Right kidney (tissue), 1 donor: ENCODE measurements at regions not wholly inside any gene's neighbourhood (a gene's known extent, or its start where the extent isn't known, plus 50 kb on each side); places are given as distances from the start of the nearest gene placed in this dataset.
A peak's percentile ranks its signal among the peaks of the same experiment; 100 is the strongest.

ENCODE experiments used
- DNase-seq: peaks from one replicate; pipeline ENCODE4 v3.0.0-alpha.2; 2016

DNA sequence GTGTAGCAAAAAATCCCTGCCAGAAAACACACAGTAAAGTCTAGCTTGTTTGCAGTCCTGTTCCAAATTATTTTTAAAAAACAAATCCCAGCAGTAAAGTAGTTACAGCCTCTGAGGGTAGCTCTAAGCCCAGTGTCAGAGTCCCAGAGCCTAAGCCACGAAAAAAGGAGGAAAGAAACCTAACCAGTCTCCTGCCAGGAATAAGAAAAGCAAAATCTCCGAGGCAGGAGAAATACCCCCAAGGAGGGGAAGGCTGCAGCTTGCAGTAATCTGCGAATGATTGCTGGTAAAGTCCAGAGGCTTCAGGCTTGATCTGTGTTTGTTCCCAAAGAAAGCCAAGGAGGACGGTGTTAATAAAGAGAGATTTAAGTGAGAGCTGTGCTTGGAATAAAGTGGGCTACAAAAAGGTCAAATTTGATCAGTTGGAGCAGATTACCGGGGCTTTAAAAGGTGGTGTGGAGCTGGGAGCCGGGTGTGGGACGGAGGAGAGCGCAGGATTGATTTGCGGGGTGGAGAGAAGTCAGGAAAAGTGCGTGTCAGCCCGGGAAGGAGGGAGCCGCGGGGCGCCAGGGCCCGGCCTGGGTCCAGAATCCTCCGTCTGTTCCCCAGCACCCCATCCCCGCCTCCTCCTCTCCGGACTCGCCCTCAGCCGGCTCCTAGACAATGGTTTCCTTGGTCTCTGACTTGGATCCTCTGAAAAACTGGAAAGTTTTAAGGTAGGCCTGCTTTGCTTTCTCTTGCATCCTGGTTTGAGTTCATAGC is 219.4 kb upstream of the CELF2 start:
- peak; percentile 27 for DNase-seq

DNA sequence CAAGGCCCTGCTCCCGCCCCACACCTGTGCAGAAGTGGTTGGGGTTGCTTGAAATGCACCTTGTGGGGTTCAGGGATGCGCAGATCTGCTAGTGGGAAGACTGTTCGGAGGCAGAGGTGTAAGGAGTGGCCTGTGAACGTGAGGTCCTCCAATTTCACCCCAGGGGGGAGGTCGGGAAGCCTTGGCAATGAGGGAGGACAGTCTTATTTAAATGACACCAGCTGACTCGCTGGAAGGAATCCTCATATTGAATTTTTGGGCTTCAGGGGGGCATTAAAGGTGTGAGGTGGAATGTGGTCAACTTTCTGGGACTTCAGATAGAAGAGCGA is 218.8 kb upstream of the CELF2 start:
- no peak for DNase-seq

DNA sequence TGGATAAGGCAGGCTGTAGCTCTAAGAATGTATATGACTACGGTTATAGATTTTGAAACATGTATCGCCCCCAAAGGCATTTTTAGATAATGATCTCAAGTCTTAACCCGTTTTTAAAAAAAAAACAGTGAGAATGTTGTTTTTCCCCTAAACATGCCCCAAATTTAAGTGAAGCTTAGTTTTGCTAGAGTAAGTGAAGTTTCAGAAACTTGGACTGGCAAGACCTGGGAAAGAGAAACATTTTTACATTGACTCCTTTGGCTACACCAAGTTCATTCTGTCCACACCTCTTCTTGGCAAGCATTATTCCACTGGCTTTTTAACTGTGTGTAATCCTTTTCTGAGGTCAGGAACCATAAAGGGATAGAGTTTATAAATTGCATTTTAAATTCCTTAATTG is 216.7 kb upstream of the CELF2 start:
- DNase-seq: no peak

DNA sequence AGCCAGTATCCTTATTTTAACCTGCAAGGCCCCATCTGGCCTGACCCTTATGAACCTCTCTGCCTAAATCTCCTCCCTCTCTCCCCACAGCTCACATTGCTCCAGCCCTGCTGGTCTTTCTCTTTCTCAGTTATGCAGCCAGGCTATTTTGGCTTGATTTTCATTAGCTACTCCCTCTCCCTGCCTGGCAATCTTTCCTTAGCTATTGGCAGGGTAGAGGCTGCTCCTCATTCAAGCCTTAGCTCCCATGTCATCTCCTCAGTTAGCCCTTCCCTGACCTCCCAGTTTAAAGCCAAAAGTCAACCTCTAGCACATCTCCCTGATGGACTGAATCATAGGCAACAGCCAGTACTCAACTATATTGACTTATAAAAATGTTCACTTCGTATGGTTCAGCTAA is 214.4 kb upstream of the CELF2 start:
- no peak for DNase-seq

DNA sequence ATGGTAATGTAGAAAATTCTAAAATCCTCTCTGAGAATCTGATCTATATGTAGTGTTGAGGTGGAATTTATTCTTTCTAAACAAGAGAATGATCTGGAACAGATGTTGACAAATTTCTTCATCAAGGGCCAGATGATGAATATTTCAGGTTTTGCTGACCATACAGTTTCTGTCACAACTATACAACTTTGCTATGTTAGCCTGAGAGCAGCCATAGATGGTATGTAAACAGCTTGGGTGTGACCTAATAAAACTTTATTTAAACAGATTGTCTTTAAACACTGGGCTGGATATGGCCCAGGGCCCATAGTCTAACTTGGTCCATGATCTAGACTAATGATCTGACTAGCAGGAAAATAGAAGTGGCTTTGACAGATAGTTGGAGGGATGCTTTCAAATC is 213.6 kb upstream of the CELF2 start:
- DNase-seq: no peak

DNA sequence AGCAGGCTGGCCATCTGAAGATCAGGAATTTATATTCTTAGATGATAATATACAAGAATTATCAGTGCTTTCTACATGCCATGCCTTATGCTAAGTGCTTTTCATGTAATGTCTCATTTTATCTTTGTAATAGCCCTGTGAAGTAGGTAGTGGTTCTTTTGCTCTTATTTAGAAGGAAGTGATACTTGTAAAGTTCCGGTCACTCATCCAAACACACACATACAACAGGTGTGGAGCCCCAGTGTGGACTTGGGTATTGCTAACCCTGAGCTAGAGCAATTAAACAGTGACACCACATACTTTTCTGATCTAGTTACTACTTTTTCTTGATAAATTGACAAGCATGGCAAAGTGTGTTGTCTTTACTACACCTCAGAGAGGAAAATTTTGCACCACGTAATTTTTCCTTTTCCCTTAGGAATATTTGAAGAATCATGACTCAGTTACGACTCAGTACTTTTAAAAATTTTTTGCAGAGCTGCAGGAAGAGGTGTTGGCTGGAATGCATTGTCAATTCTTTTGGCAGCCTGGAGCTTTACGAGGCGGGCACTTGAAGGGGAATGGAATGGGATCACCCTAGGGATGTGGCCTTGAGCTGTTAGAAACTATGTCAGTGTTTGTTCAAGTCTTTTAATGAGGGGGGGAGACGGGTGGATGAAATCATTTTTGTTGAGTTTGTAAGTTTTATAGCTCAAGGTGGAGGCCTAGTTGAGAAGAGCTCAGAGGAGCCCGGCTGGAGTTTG is 212.5 kb upstream of the CELF2 start:
- DNase-seq: no peak

DNA sequence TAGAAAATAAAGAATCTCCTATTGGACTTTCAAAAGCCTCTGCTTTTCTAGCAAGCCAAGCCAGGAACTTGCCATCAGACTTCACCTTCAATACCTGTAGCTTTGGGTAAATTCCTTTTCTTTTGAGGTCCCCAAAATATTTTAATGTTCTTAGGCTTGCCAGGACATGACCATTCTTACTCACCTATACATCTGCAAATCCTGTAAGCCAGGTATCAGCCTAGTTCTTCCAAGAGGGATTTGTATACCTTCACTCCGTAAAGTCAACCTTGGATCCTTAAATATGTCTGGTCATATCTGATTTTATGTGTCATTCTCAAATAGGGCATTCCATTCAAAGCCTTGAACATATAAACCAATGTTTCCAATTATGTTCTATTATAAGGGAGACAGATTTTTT is 210.6 kb upstream of the CELF2 start:
- no peak for DNase-seq

DNA sequence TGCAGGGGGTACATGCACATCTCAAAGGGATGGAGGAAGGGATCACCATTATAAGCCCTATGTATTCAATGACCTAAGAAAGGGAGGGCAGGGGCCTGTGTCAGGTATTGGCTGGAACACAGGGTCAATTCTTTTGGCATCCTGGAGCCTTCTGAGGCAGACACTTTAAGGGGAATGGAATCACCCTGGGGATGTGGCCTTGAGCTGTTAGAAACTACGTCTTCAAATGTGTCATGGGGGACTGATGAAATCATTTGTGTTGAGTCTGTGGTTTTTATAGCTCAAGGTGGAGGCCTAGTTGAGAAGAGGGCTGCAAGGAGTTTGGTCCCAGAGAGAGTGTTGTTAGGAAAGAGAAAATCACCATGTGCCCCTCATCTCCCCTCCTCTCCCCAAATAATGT is 206.1 kb upstream of the CELF2 start:
- no peak for DNase-seq

DNA sequence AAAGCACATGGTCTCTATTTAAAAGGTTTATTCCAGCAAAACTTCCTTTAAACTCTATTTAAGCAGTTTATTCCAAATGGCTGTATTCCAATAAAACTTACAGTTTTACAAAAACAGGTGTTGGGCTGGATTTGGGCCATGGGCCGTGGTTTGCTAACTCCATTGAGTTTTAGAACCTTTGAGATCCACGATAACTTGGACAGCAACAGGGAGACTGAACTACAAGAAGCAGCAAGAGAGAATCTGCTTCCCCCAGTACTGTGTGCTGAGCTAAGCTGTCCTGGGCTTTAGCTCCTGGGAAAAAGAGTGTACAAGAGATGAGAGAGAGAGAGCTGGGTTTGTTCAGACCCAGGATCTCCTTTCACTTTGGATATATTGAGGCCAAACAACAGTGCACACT is 204.0 kb upstream of the CELF2 start:
- no peak for DNase-seq

DNA sequence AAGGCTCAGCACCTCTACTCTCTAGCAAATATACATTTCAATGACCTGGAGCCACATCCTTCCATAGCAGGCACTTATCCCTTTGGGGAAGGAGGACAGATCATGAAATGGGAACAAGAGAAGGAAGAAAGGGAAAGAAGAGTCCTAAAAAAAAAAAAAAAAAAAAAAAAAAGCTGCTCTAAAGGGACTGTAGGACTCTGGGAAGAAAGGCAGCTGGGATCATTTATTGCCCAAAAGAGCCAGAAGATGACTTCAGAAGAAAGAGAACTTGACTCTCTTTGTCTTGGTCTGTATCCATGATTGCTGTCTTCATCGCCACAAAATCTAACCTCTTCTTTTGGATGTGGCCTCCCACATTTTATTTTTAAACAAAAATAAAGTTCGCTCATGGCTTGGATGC is 203.6 kb upstream of the CELF2 start:
- no peak for DNase-seq

DNA sequence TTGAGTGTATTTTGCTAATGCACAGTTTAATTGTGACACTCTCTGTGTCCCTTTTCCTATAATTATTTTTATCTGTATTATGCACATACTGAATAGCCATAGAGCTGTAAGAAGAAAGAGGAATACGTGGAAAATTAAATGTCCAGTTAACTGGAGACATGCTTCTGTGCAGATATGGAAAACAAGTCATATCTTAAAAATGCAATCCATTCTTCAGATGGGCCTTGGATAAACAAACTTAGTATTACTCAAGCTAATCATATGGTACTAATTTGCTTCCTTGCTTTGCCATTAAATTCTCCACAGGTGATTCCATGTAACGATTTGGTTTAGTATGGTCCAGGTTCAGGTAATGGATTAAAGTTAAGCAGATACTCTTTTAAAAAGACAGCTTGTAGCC is 201.2 kb upstream of the CELF2 start:
- no peak for DNase-seq

DNA sequence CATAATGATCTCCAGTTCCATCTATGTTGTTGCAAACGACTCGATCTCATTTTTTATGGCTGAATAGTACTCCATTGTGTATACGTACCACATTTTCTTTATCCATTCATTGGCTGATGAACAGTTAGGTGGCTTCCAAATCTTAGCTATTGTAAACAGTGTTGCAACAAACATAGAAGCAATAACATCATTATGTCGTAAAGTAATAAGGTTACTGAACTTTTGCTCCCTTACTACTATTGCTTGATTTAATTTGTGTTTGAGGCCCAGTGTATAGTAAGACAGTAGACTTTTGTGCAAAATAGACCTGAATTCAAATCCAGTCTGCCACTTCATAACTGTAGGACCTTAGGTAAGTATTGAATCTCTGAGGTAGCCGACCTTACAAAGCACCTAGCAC is 200.1 kb upstream of the CELF2 start:
- DNase-seq: no peak

DNA sequence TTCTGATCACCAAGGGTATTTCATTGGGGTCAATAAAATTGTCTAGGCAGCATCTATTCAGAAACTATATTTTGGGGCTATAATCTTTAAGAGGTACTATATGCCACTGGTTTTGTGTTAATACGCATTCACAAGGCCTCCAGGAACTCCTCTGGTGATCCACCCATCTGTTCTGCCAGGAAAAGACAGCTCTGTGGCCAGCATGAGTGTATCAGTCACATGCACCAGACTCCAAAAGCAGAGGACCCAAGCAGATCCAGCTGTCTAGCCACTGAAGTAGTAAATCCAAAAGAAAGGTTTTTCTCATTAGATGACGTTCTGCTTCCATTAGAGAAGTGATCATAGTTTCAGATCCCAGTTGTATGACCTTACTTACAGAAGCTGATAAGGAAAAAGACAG is 199.6 kb upstream of the CELF2 start:
- no peak for DNase-seq

DNA sequence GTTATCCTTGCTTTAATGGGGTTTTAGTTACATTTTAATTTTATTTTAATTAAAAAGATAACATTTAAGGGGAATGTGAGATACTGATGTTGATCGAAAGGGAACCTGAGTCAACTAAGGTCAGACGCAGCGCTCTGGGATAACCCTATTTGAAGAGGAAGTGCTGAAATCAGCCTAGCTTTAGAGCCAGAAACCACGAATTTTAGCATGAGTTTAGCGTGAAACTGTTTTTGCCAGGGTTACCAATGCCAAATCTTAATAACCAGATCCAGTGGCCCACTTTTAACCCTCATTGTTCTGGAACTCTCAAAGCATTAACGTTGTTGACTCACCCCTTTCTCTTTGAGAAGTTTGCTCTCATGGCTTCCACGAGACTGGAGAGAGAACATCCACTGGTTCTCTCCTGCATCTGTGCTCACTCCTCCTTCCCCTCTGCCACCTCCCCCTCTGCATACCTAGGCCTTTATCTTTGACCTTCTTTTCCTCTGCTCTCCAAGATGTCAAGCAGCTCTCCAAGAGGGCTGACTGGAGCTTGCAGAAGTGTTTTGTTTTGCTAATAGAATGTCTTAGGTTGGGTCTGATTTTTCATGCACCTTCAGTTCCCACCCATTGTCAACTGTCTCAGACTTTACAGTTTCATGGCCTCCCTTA is 198.3 kb upstream of the CELF2 start:
- no peak for DNase-seq

DNA sequence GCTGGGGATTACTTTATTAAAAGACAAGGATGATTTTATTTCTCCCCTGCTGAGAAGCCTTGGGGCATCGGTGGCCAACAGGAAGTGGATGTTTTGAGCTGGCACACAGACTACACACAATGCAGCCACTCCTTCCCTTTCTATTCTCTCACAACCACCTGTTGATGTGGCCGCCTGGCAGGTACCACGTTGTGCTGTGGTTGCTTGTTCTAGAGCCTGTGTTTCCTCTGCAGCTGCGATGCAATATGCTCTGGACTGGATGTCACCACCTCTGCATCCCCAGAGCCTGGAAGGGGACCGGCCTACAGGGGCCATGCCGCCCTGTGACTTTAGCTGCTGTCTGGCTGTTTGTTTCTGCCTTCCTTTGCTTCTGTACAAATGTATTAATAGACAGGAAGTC is 195.7 kb upstream of the CELF2 start:
- DNase-seq: no peak

DNA sequence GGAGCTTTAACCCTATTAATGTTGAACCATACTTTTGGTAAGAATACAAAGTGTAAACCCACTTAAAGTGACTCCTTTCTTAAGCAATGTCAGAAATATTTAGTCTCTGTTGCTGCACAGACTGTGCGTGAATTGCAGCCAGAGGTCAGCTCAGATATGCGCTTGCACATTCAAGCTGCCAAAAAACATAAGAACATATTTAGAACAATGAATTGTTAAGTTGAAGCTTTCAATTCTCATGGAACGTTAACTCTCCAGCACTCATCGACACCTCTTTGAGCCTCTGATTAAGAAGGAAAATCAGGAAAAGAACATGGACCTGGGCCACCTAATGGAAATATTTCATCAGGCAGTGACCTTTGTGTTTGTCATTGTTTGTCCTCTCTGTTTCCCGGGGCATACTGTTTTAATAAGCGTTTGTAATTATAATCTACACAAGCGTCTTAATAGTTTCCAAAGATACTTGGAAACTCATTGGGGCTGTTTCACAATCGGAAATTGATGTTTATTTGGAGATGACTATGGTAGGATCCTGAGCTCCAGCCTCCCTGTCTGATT is 193.0 kb upstream of the CELF2 start:
- DNase-seq: no peak

DNA sequence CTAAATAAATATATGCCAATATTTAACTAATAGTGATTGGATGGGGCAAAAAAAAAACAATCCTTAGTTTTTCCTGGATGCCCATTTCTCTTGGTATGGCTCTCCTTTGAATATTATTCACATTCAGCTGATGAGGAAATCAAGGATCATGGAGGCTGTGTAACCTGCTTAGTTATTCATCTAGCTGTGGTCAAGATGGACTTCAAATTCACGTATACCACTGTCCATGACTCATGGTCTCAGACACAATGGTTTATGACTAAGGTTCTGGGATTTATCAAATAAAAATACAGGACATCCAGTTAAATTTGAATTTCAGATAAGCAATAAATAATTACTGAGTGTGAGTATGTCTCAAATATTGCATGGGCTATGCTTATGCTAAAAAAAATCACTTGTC is 191.5 kb upstream of the CELF2 start:
- no peak for DNase-seq

DNA sequence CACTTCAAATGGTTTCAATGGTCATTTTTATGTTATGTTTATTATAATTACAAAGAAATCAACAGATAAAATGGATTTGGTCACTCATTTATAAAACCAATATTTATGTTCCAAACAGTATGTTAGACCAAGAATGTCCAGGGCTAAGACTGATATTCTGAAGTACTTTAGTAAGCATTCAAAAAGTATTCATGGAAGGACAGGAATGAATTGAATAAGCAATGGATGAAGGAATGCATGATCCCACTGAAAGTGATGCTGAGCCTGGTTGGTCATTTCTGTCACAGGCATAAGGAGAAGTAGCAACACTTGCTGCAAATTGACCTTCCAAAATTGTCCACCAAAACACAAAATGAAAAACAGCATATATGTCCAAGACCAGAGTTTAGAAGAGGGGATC is 189.0 kb upstream of the CELF2 start:
- DNase-seq: no peak

DNA sequence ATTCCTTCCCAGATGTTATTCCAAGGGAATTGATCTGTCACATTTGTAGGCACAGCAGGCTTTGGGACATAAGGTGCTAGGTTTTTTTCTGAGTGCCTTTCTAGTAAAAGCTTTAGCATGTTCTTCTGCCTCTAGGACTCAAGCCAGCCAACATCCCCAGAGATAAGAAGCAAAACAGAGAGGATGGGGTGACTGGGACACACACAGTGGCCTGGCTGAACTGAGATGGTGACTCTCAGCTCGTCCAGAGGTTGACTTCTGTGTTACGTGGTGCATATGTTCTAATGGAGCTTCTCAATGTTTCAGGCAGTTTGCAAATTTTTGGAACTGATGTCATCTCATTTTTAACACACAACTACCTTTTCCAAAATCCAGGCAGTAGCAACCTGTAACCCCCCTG is 188.1 kb upstream of the CELF2 start:
- no peak for DNase-seq

DNA sequence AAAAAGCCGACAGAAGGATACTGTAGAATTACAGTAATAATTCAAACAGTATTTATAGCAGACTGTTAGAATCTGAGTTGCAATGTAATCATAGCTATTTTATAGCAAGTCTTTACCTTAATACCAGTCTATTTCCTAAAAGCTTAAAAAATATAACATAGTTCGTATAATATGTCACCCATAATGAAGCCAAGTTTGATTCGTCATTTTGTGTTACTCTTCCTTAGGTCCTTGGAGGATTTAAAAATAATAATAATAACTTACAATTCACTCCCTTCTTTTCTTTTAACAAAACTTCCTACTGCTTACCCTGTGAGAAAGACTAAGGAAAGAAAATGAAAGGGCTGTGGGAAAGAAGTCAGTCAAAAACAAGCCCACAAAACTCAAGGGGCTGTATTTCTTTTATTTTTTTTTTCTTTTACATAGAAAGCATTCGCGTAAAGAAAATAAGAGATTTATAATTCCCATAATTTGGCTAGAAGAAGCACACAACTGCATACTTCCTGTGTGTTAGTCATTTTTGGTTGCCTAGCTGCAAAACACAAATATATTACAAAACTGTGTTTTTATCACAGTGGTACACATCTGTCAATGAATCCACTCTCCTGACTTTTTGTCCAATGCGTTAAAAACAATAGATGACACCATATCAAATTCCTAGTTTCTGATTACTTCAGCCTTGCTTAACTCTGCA is 187.2 kb upstream of the CELF2 start:
- no peak for DNase-seq

DNA sequence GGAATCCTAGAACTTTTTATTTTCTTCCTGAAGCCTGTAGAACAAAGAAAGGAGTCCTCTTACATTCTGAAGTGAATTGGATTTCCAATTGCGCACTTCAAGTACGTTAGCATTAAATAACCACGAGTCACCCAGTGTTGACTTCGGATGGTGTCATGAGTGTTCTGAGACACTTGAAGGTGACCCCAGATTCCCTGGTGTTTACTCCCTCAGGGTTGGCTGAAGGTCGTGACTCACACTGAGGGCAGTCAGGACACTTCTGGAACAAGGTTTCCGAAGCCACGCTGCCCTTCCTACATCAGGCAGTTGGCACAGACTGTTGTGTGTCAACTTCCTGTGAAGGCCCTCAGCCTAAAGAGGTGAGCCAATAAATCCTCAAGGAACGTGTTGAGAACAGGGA is 186.6 kb upstream of the CELF2 start:
- no peak for DNase-seq

DNA sequence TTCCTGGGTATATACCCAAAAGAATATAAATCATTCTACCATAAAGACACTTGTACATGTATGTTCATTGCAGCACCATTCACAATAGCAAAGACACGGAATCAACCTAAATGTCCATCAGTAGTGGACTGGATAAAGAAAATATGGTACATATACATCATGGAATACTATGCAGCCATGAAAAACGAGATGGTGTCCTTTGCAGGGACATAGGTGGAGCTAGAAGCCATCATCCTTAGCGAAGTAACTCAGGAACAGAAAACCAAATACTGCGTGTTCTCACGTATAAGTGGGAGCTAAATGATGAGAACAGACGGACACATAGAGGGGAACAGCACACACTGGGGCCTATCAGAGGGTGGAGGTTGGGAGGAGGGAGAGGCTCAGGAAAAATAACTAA is 183.7 kb upstream of the CELF2 start:
- no peak for DNase-seq

DNA sequence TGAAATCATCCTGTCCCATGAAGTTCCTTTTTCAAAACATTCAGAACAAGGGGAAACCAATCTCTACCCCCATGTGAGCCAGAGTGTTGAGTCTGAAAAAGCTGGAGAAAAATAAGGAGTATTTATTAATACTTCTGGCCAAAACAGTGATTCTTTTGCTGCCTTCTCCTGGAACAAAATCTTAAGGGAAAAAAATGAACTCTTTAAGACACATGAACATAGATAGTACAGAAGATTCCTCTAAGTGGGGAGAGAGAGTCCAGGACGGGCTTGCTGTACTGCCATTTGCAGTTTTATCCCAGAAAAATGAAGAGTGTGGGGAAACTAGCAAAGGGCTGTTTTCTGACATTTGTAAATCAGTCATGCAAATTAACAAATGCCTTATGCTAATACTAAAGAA is 173.4 kb upstream of the CELF2 start:
- DNase-seq: no peak
